Panc1 (cell line): ENCODE measurements at regions not wholly inside any gene's neighbourhood (a gene's known extent, or its start where the extent isn't known, plus 50 kb on each side); places are given as distances from the start of the nearest gene placed in this dataset.

Experiments
- ATAC-seq: fragments of 200-7000 bp; cut with Tn5 transposase; 2 replicates; pipeline ENCODE4 v1.9.1; 2020; ENCODE audit warnings: mild to moderate bottlenecking, moderate library complexity
- BruUV-seq: library from RNA; stranded (reverse); fragments of 400-500 nt; replicated peaks from 2 replicates; lab custom pipeline; 2021; lab: Mats Ljungman, UMichigan
- CTCF ChIA-PET: fragments of 300-600 bp; sonication (Branson Sonifier 250); formaldehyde crosslinking; loops from one replicate; lab custom pipeline; 2022; ENCODE audit warnings: antibody characterized with exemption; lab: Charles Lee
- POLR2A ChIA-PET: fragments of 300-600 bp; sonication (Branson Sonifier 250); formaldehyde crosslinking; loops from one replicate; lab custom pipeline; 2022; ENCODE audit warnings: antibody characterized with exemption; lab: Charles Lee
- DNase-seq: peaks from one replicate; pipeline ENCODE4 v3.0.0-alpha.2; 2010; ENCODE audit warnings: low read depth, low spot score
- H3K27ac ChIP-seq: 2 replicates; pipeline ENCODE4 v1.5.1; 2011; ENCODE audit warnings: mild to moderate bottlenecking, low read length, inconsistent platforms
- H3K27me3 ChIP-seq: fragments of 200-500 bp; sonication (Bioruptor generic); 2 replicates; pipeline ENCODE4 v1.6.0; 2014; ENCODE audit warnings: low read length, inconsistent platforms; ENCODE audit not compliant: control insufficient read depth, insufficient read depth
- H3K36me3 ChIP-seq: fragments of 200-500 bp; sonication (Bioruptor generic); 2 replicates; pipeline ENCODE4 v1.5.1; 2014; ENCODE audit warnings: inconsistent platforms, mild to moderate bottlenecking, low read length, moderate library complexity; ENCODE audit not compliant: control insufficient read depth, insufficient read depth
- H3K4me1 ChIP-seq: 2 replicates; pipeline ENCODE4 v1.5.1; 2011; ENCODE audit warnings: inconsistent platforms, mild to moderate bottlenecking, low read length, moderate library complexity; ENCODE audit not compliant: control insufficient read depth, insufficient read depth
- H3K4me3 ChIP-seq, 2 experiments: 2 replicates each; pipeline ENCODE4 v1.5.1; 2011 to 2012; ENCODE audit warnings: low read depth in 2 of 2, low read length in 2 of 2, mild to moderate bottlenecking in 2 of 2, inconsistent platforms in 1 of 2, moderate library complexity in 1 of 2
- H3K9me3 ChIP-seq: fragments of 200-500 bp; sonication (Bioruptor generic); 2 replicates; pipeline ENCODE4 v1.5.1; 2014; ENCODE audit warnings: low read depth, mild to moderate bottlenecking, inconsistent platforms, low read length, moderate library complexity; ENCODE audit not compliant: control insufficient read depth, insufficient read depth
- POLR2AphosphoS5 ChIP-seq: IDR thresholded peaks from 2 replicates; pipeline ENCODE4 v1.6.1; 2012; ENCODE audit warnings: mild to moderate bottlenecking, low read depth, low read length, moderate library complexity
- REST ChIP-seq, 2 experiments: IDR thresholded peaks; 2 replicates each; pipeline ENCODE4 v1.6.1; 2011 to 2012; ENCODE audit warnings: low read depth in 2 of 2, control low read depth in 1 of 2, low read length in 1 of 2, mild to moderate bottlenecking in 1 of 2, moderate library complexity in 1 of 2; ENCODE audit not compliant: insufficient read depth in 1 of 2
- SIN3A ChIP-seq: IDR thresholded peaks from 2 replicates; pipeline ENCODE4 v1.6.1; 2012; ENCODE audit warnings: low read depth, mild to moderate bottlenecking, low read length, moderate library complexity, borderline replicate concordance; ENCODE audit not compliant: insufficient read depth
- TCF7L2 ChIP-seq: IDR thresholded peaks from 2 replicates; pipeline ENCODE4 v1.6.1; 2011; ENCODE audit warnings: mild to moderate bottlenecking, low read depth, low read length, inconsistent platforms
- in situ Hi-C: cut with HindIII; loops from 2 replicates; pipeline ENCODE4 v1.10.0; 2016; ENCODE audit warnings: low sequenced_read_pairs, low pct_unique_long_range_greater_than_20kb
- intact Hi-C: fragments of 100-400 bp; cut with micrococcal nuclease; formaldehyde crosslinking; loops from one replicate; pipeline ENCODE4 v1.10.0; 2022; ENCODE audit not compliant: unreplicated experiment
- TF ChIP-seq, protein P1 (sequence below): fragments of 450-650 bp; IDR thresholded peaks from 2 replicates; pipeline ENCODE4 v1.5.1; 2017; ENCODE audit warnings: mild to moderate bottlenecking

GRCh38 chrX:84710611-84711010, 208.4 kb upstream of the HDX start:
- BruUV-seq, result no TSS peak
- ATAC-seq, result no peak
- TF ChIP-seq REST (IDR thresholded peaks at IDR 0.05; ENCODE audit: insufficient read depth in 1 of 2, low read depth in 2 of 2, low read length in 1 of 2) (no peak), TCF7L2 (no peak), SIN3A (no peak), POLR2AphosphoS5 (no peak)
- TF ChIP-seq, protein P1, sequence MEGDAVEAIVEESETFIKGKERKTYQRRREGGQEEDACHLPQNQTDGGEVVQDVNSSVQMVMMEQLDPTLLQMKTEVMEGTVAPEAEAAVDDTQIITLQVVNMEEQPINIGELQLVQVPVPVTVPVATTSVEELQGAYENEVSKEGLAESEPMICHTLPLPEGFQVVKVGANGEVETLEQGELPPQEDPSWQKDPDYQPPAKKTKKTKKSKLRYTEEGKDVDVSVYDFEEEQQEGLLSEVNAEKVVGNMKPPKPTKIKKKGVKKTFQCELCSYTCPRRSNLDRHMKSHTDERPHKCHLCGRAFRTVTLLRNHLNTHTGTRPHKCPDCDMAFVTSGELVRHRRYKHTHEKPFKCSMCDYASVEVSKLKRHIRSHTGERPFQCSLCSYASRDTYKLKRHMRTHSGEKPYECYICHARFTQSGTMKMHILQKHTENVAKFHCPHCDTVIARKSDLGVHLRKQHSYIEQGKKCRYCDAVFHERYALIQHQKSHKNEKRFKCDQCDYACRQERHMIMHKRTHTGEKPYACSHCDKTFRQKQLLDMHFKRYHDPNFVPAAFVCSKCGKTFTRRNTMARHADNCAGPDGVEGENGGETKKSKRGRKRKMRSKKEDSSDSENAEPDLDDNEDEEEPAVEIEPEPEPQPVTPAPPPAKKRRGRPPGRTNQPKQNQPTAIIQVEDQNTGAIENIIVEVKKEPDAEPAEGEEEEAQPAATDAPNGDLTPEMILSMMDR, result no peak
- H3K9me3 ChIP-seq, result no peaks in the 10 kb centered on the region
- H3K27me3 ChIP-seq, result no peaks in the 10 kb centered on the region
- no peak for DNase-seq
- H3K4me1 ChIP-seq, result no peaks in the 10 kb centered on the region
- intact Hi-C loops (no loop called here), in situ Hi-C loops (no loop called here)
- no peak overlapping the region for H3K27ac ChIP-seq
- ChIA-PET CTCF (no interaction called here), POLR2A (no interaction called here)
- no peaks in the 10 kb centered on the region for H3K36me3 ChIP-seq
- no peak overlapping the region for H3K4me3 ChIP-seq

DNA sequence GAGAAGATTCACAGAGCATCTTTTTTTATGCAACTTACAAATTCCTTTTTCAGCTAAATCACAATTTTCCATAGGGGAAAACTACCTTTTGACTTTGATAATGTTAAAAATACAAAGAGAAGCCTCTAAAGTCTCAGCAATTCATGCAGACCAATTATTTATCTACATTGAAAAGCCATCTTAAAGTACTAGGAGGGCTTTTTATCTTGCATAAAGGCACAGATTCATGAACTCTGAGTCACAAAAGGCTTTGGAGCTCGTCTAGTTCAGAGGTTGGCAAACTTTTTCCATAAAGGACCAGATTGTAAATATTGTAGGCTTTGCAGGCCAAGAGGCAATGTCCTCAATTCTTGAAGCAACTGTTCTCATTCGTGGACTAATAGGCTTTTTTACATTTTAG, 210.4 kb upstream of the HDX start:
- Histone ChIP-seq H3K27me3 (no peaks in the 10 kb centered on the region), H3K4me3 (no peak overlapping the region), H3K9me3 (no peaks in the 10 kb centered on the region), H3K4me1 (no peaks in the 10 kb centered on the region), H3K27ac (no peak overlapping the region), H3K36me3 (no peaks in the 10 kb centered on the region)
- DNase-seq, result no peak
- POLR2A ChIA-PET, result no interaction called here
- TF ChIP-seq REST (IDR thresholded peaks at IDR 0.05; ENCODE audit: insufficient read depth in 1 of 2, low read depth in 2 of 2, low read length in 1 of 2) (no peak), TCF7L2 (no peak), SIN3A (no peak), POLR2AphosphoS5 (no peak)
- TF ChIP-seq, protein P1, result no peak
- intact Hi-C loops (no loop called here), in situ Hi-C loops (no loop called here)
- no TSS peak for BruUV-seq
- CTCF ChIA-PET, result no interaction called here
- ATAC-seq, result no peak
